NCI-H2081 treated with DMSO at 0.1 percent for 48 hours (cell line): ENCODE measurements at regions not wholly inside any gene's neighbourhood (a gene's known extent, or its start where the extent isn't known, plus 50 kb on each side); places are given as distances from the start of the nearest gene placed in this dataset.

Source experiments
- DNase-seq: peaks from one replicate; lab custom pipeline; 2025; lab: John Stamatoyannopoulos, UW

GRCh38 chr20:52490711-52491430, 299.3 kb upstream of the ZFP64 start:
- no peak for DNase-seq

DNA sequence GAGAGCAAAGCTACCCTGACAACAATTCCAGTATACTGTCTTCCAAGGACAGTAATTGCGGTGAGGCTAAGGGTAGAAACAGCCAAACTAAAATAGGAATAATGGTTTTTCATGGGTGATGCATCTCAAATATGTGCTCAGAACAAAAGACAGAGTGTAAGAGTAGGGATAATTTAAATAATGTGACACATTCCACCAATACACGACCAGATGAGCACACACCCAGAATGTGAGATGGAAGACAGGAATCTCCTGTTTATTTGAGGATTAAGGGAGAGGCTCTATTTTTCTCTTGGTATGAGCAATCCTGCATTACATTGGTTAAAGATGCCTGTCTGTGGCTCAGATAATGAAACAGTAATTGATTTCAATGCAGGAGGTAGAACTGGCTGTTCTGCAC, 292.9 kb upstream of the ZFP64 start:
- DNase-seq = no peak

DNA sequence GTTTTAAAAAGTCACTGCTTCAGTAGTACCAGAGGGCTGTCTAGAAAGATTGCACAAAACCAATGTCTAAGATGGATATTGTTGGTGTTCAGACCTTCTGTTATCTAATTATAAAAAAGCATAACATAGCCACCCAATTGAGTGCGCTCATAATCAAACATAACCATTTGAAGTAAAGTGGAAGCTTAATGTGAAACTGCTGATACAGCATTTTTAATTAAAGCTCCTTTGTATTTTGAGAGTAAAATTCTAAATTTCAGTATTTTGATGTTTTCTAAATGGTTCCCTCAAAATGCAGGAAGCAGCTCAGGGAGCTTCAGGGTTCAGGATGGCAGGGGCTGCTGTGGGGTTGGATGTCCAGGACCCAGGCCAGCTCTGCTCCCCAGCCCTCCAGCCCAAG, 291.8 kb upstream of the ZFP64 start:
- DNase-seq = no peak

GRCh38 chr20:52482044-52482443, 290.5 kb upstream of the ZFP64 start:
- DNase-seq = no peak

GRCh38 chr20:52481443-52481842, 289.9 kb upstream of the ZFP64 start:
- no peak for DNase-seq

GRCh38 chr20:52476074-52476750, 284.6 kb upstream of the ZFP64 start:
- DNase-seq = no peak

GRCh38 chr20:52473186-52473585, 281.6 kb upstream of the ZFP64 start:
- no peak for DNase-seq

- no peak for DNase-seq
These were observed 279.0 kb upstream of the ZFP64 start for GRCh38 chr20:52470561-52470960.

- no peak for DNase-seq
These were observed 277.5 kb upstream of the ZFP64 start for GRCh38 chr20:52469128-52469527.

DNA sequence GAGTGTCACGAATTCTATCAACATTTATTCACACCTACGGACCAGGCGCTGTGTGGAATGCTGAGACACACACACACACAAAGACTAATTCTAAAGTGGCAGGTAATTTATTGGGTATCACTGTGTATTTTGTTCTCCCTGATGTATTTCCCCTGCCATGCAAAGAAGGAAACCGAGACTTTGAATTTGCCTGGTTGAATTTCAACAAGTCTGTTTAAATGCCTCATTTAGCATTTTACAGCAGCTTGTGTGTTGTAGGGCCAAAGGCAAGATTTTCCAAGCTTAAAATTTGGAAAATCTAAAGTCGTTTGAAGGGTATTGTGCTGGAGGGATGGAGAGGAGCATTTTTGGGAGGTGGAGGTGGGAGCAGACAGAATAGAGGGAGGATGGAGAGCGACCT, 274.4 kb upstream of the ZFP64 start:
- no peak for DNase-seq

GRCh38 chr20:52461582-52461981, 270.0 kb upstream of the ZFP64 start:
- no peak for DNase-seq

GRCh38 chr20:52459150-52459549, 267.6 kb upstream of the ZFP64 start:
- no peak for DNase-seq

GRCh38 chr20:52457826-52458225, 266.2 kb upstream of the ZFP64 start:
- DNase-seq = no peak

DNA sequence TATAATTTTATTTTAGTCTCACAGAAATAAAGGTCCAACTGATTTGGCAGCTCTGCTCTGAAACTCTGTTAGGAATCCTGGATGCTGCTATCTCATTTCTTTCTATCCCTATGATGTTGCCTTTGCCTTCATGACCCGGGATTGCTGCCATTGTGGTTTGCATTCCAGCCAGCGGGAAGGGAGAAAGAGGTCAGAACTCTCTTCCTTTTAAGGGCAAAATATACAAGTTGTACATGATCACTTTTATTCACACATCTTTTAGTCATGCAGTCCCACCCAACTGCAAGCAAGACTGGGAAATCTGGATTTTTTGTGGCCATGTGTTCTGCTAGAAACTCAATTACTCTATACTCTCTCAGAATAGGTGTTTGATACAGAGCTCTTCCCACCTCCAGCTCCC, 263.1 kb upstream of the ZFP64 start:
- no peak for DNase-seq

DNA sequence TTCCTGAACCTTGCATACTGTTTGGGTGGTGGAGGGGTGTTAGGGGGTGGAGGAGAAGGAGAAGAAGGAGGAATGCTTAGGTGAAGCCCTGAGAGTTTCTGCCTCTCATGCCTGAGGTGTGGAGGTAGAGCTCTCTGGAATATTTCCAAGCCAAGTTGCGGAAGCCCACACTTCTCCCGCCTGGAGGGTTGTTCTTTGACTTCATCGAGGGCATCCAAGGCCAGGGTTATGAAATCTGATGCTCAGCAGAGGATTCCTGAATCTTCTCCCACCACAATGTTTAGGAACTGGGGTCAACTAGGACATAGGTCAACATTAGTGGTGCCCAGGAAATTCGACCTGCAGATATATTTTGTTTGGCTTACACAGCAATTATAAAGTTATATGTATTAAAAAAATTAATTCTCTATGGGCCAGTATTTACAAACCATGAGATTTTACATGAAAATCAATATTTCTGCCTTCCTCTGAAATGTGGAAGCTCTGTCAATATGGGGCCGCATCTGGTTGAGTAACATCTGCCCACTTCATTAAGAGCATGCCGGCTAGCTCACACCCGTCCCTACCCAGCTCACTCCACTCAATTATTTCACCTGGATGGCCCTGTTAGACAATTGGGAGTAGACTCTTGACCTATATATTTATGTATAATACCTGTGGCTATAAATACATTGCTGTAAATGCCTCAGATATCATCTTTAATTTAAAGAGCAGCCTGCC, 257.1 kb upstream of the ZFP64 start:
- no peak for DNase-seq

- no peak for DNase-seq
These were observed 255.6 kb upstream of the ZFP64 start for GRCh38 chr20:52447225-52447551.

- no peak for DNase-seq
These were observed 255.0 kb upstream of the ZFP64 start for GRCh38 chr20:52446421-52447224.

DNA sequence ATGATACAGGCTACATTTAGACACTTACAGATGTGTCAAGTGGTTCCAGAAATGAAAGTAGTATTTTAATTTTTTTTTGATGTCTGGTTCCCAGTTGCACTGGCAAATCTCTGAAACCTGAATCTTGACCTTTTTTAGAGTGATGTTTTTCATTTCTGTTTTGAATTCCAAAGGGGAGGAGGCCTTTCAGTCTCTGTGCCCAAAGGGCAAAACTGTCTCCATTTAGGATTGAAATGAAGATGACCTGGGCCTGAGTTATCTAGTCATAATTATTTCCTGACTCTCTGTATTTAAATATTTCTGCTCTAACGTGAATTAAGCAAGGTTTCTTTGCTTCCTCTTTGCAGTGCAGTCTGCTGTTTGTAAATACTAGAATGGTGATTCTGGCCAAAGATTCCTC, 252.9 kb upstream of the ZFP64 start:
- DNase-seq = no peak

- DNase-seq = no peak
These were observed 252.3 kb upstream of the ZFP64 start for GRCh38 chr20:52443874-52444273.

- no peak for DNase-seq
These were observed 250.1 kb upstream of the ZFP64 start for GRCh38 chr20:52441710-52442109.

- DNase-seq = no peak
These were observed 247.8 kb upstream of the ZFP64 start for GRCh38 chr20:52439375-52439774.

DNA sequence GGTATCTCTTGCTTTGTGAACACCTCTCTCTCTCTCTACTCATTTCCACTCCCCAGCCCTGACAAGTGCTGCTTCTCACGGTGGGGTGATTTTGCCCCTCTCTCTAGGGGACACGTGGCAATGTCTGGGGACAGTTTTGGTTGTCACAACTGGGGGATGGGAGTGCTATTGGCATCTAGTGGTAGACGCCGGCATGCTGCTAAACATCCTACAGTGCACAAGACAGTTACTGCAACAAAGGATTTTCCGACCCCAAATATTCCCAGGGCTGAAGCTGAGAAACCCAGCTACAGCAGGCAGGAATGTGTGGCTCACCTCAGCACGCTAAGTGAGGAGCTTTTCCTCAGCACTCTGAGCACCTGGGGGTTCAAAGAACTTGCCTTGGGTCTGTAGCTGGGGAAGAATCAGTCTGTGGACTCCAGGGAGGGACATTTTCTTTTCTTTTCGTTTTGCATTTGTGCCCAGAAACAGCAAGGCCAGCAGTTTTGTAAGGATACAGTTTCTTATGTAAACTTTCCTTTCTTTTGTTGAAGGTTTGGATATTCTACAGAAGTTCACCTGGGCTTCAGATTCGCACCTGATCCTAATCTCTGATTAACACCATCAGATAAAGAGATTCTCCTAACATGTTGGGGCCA, 246.9 kb upstream of the ZFP64 start:
- DNase-seq = no peak
